Subcutaneous abdominal adipose tissue (tissue), 5 donors: ENCODE measurements at regions not wholly inside any gene's neighbourhood (a gene's known extent, or its start where the extent isn't known, plus 50 kb on each side); places are given as distances from the start of the nearest gene placed in this dataset.
A peak's percentile ranks its signal among the peaks of the same experiment; 100 is the strongest.
"Not testable (repeated sequence)": the region's sequence is repeated elsewhere in the genome, so short reads cannot be mapped to it uniquely, and the experiment has no call there.

Source experiments
- H3K27ac ChIP-seq: one replicate; pipeline ENCODE4 v1.7.0; 2013; ENCODE audit warnings: low read depth, mild to moderate bottlenecking, inconsistent platforms, low read length, moderate library complexity
- H3K27me3 ChIP-seq, 5 donors: one replicate each; pipeline ENCODE4 v1.7.0; 2013; ENCODE audit warnings: low read length in 5 of 5, inconsistent platforms in 1 of 5; ENCODE audit not compliant: control insufficient read depth in 5 of 5, insufficient read depth in 4 of 5
- H3K36me3 ChIP-seq, 5 donors: one replicate each; pipeline ENCODE4 v1.7.0; 2013; ENCODE audit warnings: low read length in 5 of 5; ENCODE audit not compliant: control insufficient read depth in 5 of 5, insufficient read depth in 5 of 5
- H3K4me1 ChIP-seq, 5 donors: one replicate each; pipeline ENCODE4 v1.7.0; 2013; ENCODE audit warnings: low read length in 5 of 5, mild to moderate bottlenecking in 3 of 5, moderate library complexity in 1 of 5; ENCODE audit not compliant: control insufficient read depth in 5 of 5, insufficient read depth in 5 of 5
- H3K4me3 ChIP-seq, 5 donors: one replicate each; pipeline ENCODE4 v1.7.0; 2013; ENCODE audit warnings: low read length in 5 of 5, low read depth in 1 of 5
- H3K9ac ChIP-seq, 5 donors: one replicate each; pipeline ENCODE4 v1.7.0; 2013; ENCODE audit warnings: low read length in 5 of 5, mild to moderate bottlenecking in 4 of 5, moderate library complexity in 3 of 5
- H3K9me3 ChIP-seq, 5 donors: one replicate each; pipeline ENCODE4 v1.7.0; 2013; ENCODE audit warnings: low read length in 5 of 5; ENCODE audit not compliant: control insufficient read depth in 5 of 5
- donor health status: healthy.
- donor health status: healthy.
- donor health status: healthy.
- donor health status: healthy.
- donor health status: healthy.

- Histone ChIP-seq H3K4me3 (no peak overlapping the region), H3K27ac (no peak overlapping the region), H3K36me3 (no peaks in the 10 kb centered on the region), H3K9ac (no peak overlapping the region), H3K27me3 (peaks cover 0 to 2% (median 0%) of the 10 kb centered on the region in 5 donors), H3K4me1 (no peaks in the 10 kb centered on the region), H3K9me3 (peaks cover 0 to 5% (median 2%) of the 10 kb centered on the region in 5 donors)
These were observed 1324.0 kb downstream of the AMY1C start for GRCh38 chr1:105073660-105074059.

GRCh38 chr1:105083611-105084010 is 1333.9 kb downstream of the AMY1C start:
- Histone ChIP-seq H3K4me3 (no peak overlapping the region), H3K4me1 (no peaks in the 10 kb centered on the region), H3K9ac (no peak overlapping the region), H3K27me3 (no peaks in the 10 kb centered on the region), H3K27ac (no peak overlapping the region), H3K9me3 (no peaks in the 10 kb centered on the region), H3K36me3 (no peaks in the 10 kb centered on the region)

GRCh38 chr1:105087506-105087905 is 1337.8 kb downstream of the AMY1C start:
- no peak overlapping the region for H3K4me3 ChIP-seq
- no peak overlapping the region for H3K9ac ChIP-seq
- H3K4me1 ChIP-seq = no peaks in the 10 kb centered on the region
- no peaks in the 10 kb centered on the region for H3K27me3 ChIP-seq
- H3K9me3 ChIP-seq = peaks cover 0 to 3% (median 0%) of the 10 kb centered on the region in 5 donors
- H3K36me3 ChIP-seq = no peaks in the 10 kb centered on the region
- no peak overlapping the region for H3K27ac ChIP-seq

- H3K27ac ChIP-seq = no peak overlapping the region
- H3K9me3 ChIP-seq = peaks cover 0 to 3% (median 0%) of the 10 kb centered on the region in 5 donors
- no peak overlapping the region for H3K9ac ChIP-seq
- H3K36me3 ChIP-seq = no peaks in the 10 kb centered on the region
- H3K4me3 ChIP-seq = no peak overlapping the region
- no peaks in the 10 kb centered on the region for H3K27me3 ChIP-seq
- H3K4me1 ChIP-seq = no peaks in the 10 kb centered on the region
These were observed 1338.5 kb downstream of the AMY1C start for GRCh38 chr1:105088166-105088565.

GRCh38 chr1:105093893-105094292 is 1344.2 kb downstream of the AMY1C start:
- H3K27ac ChIP-seq, H3K36me3 ChIP-seq, H3K9ac ChIP-seq, H3K4me1 ChIP-seq, H3K4me3 ChIP-seq, H3K27me3 ChIP-seq: not testable (repeated sequence)
- H3K9me3 ChIP-seq = peaks cover 0 to 13% (median 3%) of the 10 kb centered on the region in 5 donors

GRCh38 chr1:105100102-105100501 is 1350.4 kb downstream of the AMY1C start:
- no peaks in the 10 kb centered on the region for H3K4me1 ChIP-seq
- no peak overlapping the region for H3K4me3 ChIP-seq
- H3K27me3 ChIP-seq = no peaks in the 10 kb centered on the region
- H3K27ac ChIP-seq = no peak overlapping the region
- no peaks in the 10 kb centered on the region for H3K36me3 ChIP-seq
- no peak overlapping the region for H3K9ac ChIP-seq
- peaks cover 0 to 3% (median 0%) of the 10 kb centered on the region in 5 donors for H3K9me3 ChIP-seq

GRCh38 chr1:105101261-105101660 is 1351.6 kb downstream of the AMY1C start:
- H3K4me3 ChIP-seq = no peak overlapping the region
- no peaks in the 10 kb centered on the region for H3K27me3 ChIP-seq
- no peaks in the 10 kb centered on the region for H3K4me1 ChIP-seq
- peaks cover 0 to 3% (median 0%) of the 10 kb centered on the region in 5 donors for H3K9me3 ChIP-seq
- H3K36me3 ChIP-seq = no peaks in the 10 kb centered on the region
- H3K9ac ChIP-seq = no peak overlapping the region
- no peak overlapping the region for H3K27ac ChIP-seq

GRCh38 chr1:105102371-105102770 is 1352.7 kb downstream of the AMY1C start:
- Histone ChIP-seq H3K27me3 (no peaks in the 10 kb centered on the region), H3K36me3 (no peaks in the 10 kb centered on the region), H3K4me3 (no peak overlapping the region), H3K27ac (no peak overlapping the region), H3K4me1 (no peaks in the 10 kb centered on the region), H3K9me3 (peaks cover 0 to 3% (median 0%) of the 10 kb centered on the region in 5 donors), H3K9ac (no peak overlapping the region)

- no peaks in the 10 kb centered on the region for H3K27me3 ChIP-seq
- no peaks in the 10 kb centered on the region for H3K4me1 ChIP-seq
- no peaks in the 10 kb centered on the region for H3K9me3 ChIP-seq
- no peak overlapping the region for H3K4me3 ChIP-seq
- H3K36me3 ChIP-seq = no peaks in the 10 kb centered on the region
- no peak overlapping the region for H3K9ac ChIP-seq
- H3K27ac ChIP-seq = no peak overlapping the region
These were observed 1372.3 kb downstream of the AMY1C start for GRCh38 chr1:105122041-105122440.

- Histone ChIP-seq H3K4me3 (peak overlapping the region in 3 of 5 donors; percentile 7 to 26 (median 19)), H3K27me3 (no peaks in the 10 kb centered on the region), H3K27ac (no peak overlapping the region), H3K9ac (no peak overlapping the region), H3K36me3 (no peaks in the 10 kb centered on the region), H3K9me3 (peaks cover 0 to 4% (median 0%) of the 10 kb centered on the region in 5 donors), H3K4me1 (peaks cover 0 to 14% (median 11%) of the 10 kb centered on the region in 5 donors)
These were observed 1388.1 kb downstream of the AMY1C start for GRCh38 chr1:105137543-105138457.
